ENCODE measurements at regions not wholly inside any gene's neighbourhood (a gene's known extent, or its start where the extent isn't known, plus 50 kb on each side); places are given as distances from the start of the nearest gene placed in this dataset.

DNA sequence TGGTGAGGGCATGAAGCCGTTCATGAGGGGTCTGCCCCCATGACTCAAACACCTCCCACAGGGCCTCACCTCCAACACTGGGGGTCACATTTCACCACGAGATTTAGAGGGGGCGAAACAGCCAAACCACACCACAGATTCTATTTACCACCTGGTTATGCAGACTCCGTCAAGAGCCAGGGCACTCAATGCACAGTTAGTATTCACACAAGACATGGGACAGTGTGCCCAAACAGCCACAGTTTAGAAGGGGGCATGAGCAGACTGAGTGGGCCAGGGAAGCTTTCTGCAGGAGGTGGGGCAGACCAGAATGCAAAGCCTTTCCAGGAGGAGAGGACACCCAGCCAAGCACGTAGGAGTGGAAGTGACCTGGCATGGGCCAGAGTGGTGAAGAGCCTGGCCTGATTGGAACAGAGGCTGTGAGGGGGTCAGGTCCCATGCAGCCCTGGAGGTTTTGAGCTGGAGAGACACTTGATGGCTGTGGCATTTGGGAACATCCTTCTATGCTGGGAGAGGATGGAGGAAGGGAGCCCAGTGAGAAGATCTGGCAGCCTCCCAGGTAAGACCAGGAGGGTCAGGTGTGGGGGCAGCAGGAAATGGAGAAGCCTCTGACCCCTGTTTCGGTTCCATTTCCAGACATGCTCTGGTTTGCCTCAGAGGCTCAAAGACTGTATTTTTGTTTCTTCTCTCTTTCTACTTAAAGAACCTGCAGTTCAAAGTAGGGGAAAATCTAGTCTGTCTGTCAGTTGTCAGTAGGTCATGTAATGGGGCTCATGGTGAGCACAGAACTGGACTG lies 199.1 kb upstream of the NCAM1 start:
- H3K9me3 ChIP-seq (ENCODE audit: control insufficient read depth, insufficient read depth, low read length), result no peaks in the 10 kb centered on the region
- no peak for DNase-seq (ENCODE audit: low read depth, low spot score)
- no peak overlapping the region for H3K27ac ChIP-seq (ENCODE audit: low read depth, low read length)
- TF ChIP-seq, protein P1, sequence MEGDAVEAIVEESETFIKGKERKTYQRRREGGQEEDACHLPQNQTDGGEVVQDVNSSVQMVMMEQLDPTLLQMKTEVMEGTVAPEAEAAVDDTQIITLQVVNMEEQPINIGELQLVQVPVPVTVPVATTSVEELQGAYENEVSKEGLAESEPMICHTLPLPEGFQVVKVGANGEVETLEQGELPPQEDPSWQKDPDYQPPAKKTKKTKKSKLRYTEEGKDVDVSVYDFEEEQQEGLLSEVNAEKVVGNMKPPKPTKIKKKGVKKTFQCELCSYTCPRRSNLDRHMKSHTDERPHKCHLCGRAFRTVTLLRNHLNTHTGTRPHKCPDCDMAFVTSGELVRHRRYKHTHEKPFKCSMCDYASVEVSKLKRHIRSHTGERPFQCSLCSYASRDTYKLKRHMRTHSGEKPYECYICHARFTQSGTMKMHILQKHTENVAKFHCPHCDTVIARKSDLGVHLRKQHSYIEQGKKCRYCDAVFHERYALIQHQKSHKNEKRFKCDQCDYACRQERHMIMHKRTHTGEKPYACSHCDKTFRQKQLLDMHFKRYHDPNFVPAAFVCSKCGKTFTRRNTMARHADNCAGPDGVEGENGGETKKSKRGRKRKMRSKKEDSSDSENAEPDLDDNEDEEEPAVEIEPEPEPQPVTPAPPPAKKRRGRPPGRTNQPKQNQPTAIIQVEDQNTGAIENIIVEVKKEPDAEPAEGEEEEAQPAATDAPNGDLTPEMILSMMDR (IDR thresholded peaks at IDR 0.05; ENCODE audit: low read depth, low read length), result no peak
- ChIA-PET CTCF (no interaction called here), POLR2A (no interaction called here)
- H3K4me3 ChIP-seq (ENCODE audit: low read depth, low read length), result no peak overlapping the region
- H3K27me3 ChIP-seq (ENCODE audit: control insufficient read depth, insufficient read depth, low read length), result no peaks in the 10 kb centered on the region

- Histone ChIP-seq H3K9me3 (ENCODE audit: control insufficient read depth, insufficient read depth, low read length) (no peaks in the 10 kb centered on the region), H3K27ac (ENCODE audit: low read depth, low read length) (no peak overlapping the region), H3K27me3 (ENCODE audit: control insufficient read depth, insufficient read depth, low read length) (no peaks in the 10 kb centered on the region), H3K4me3 (ENCODE audit: low read depth, low read length) (no peak overlapping the region)
- CTCF ChIA-PET, result no interaction called here
- DNase-seq (ENCODE audit: low read depth, low spot score), result no peak
- TF ChIP-seq, protein P1 (IDR thresholded peaks at IDR 0.05; ENCODE audit: low read depth, low read length), result no peak
- POLR2A ChIA-PET, result no interaction called here
These were observed 198.5 kb upstream of the NCAM1 start for GRCh38 chr11:112762707-112763090.

GRCh38 chr11:112765337-112765736 lies 195.9 kb upstream of the NCAM1 start:
- ChIA-PET CTCF (no interaction called here), POLR2A (no interaction called here)
- no peak overlapping the region for H3K4me3 ChIP-seq (ENCODE audit: low read depth, low read length)
- no peak for DNase-seq (ENCODE audit: low read depth, low spot score)
- no peaks in the 10 kb centered on the region for H3K9me3 ChIP-seq (ENCODE audit: control insufficient read depth, insufficient read depth, low read length)
- TF ChIP-seq, protein P1 (IDR thresholded peaks at IDR 0.05; ENCODE audit: low read depth, low read length), result no peak
- H3K27ac ChIP-seq (ENCODE audit: low read depth, low read length), result no peak overlapping the region
- H3K27me3 ChIP-seq (ENCODE audit: control insufficient read depth, insufficient read depth, low read length), result no peaks in the 10 kb centered on the region

DNA sequence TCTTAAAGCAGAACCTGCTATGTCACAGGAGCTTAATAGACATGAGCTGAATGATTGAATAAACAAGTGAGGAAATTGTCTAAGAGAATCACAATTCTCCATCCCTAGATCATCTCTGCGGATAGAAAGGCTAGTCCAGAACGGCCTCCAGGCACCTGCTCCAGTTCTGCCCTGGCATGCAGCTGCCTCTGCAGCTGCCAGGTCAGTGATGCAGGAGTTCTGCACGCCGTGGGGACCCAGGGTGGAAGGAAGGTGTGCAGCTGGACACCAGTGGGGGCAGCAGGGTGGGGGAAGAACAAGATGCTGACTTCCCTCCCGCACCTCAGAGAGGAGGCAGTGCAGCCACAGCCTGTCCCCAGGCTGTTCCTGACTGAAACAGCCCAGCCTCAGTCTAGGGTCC lies 192.1 kb upstream of the NCAM1 start:
- TF ChIP-seq, protein P1 (IDR thresholded peaks at IDR 0.05; ENCODE audit: low read depth, low read length), result no peak
- Histone ChIP-seq H3K9me3 (ENCODE audit: control insufficient read depth, insufficient read depth, low read length) (no peaks in the 10 kb centered on the region), H3K27ac (ENCODE audit: low read depth, low read length) (no peak overlapping the region), H3K4me3 (ENCODE audit: low read depth, low read length) (no peak overlapping the region), H3K27me3 (ENCODE audit: control insufficient read depth, insufficient read depth, low read length) (no peaks in the 10 kb centered on the region)
- POLR2A ChIA-PET, result no interaction called here
- no peak for DNase-seq (ENCODE audit: low read depth, low spot score)
- CTCF ChIA-PET, result no interaction called here

DNA sequence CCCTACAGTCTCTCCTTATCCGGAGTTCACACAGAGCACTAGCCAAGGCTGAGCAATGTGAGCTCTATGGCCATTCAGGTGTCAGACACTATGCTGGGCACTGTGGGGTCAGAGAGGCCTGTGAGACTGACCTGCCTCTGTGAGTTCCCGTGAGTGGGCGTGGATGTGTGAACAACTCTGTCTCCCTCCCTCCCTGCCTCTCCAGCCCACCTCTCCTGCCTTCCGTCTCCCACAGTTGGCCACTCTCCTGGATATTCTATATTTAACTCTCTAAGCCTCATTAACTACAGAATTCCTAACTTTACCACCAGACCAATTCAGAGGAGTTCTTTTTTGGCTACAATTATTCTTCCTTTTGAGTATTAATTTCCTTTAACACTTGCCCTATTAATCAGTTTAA lies 191.6 kb upstream of the NCAM1 start:
- H3K4me3 ChIP-seq (ENCODE audit: low read depth, low read length), result no peak overlapping the region
- H3K27me3 ChIP-seq (ENCODE audit: control insufficient read depth, insufficient read depth, low read length), result no peaks in the 10 kb centered on the region
- CTCF ChIA-PET, result no interaction called here
- DNase-seq (ENCODE audit: low read depth, low spot score), result no peak
- POLR2A ChIA-PET, result no interaction called here
- H3K27ac ChIP-seq (ENCODE audit: low read depth, low read length), result no peak overlapping the region
- TF ChIP-seq, protein P1 (IDR thresholded peaks at IDR 0.05; ENCODE audit: low read depth, low read length), result no peak
- H3K9me3 ChIP-seq (ENCODE audit: control insufficient read depth, insufficient read depth, low read length), result no peaks in the 10 kb centered on the region

Measured in AG04450 (cell line).